MV-4-11 (cell line): ENCODE measurements at regions not wholly inside any gene's neighbourhood (a gene's known extent, or its start where the extent isn't known, plus 50 kb on each side); places are given as distances from the start of the nearest gene placed in this dataset.

Source experiments
- DNase-seq: peaks from one replicate; lab custom pipeline; 2025; lab: John Stamatoyannopoulos, UW

- no peak for DNase-seq
These were observed 192.0 kb upstream of the HNRNPA3 start for GRCh38 chr2:177020524-177021119.

GRCh38 chr2:177021706-177022343 is 190.8 kb upstream of the HNRNPA3 start:
- no peak for DNase-seq

- DNase-seq, result no peak
These were observed 187.8 kb upstream of the HNRNPA3 start for GRCh38 chr2:177024765-177025164.

- no peak for DNase-seq
These were observed 186.3 kb upstream of the HNRNPA3 start for GRCh38 chr2:177026253-177026652.

- no peak for DNase-seq
These were observed 185.6 kb upstream of the HNRNPA3 start for GRCh38 chr2:177026956-177027355.

- no peak for DNase-seq
These were observed 184.3 kb upstream of the HNRNPA3 start for GRCh38 chr2:177028296-177028695.

GRCh38 chr2:177029075-177029474 is 183.5 kb upstream of the HNRNPA3 start:
- no peak for DNase-seq

GRCh38 chr2:177029501-177029900 is 183.1 kb upstream of the HNRNPA3 start:
- DNase-seq, result no peak

GRCh38 chr2:177029901-177030300 is 182.7 kb upstream of the HNRNPA3 start:
- no peak for DNase-seq

GRCh38 chr2:177030451-177031105 is 182.0 kb upstream of the HNRNPA3 start:
- no peak for DNase-seq

- no peak for DNase-seq
These were observed 181.0 kb upstream of the HNRNPA3 start for GRCh38 chr2:177031438-177032180.

- no peak for DNase-seq
These were observed 175.8 kb upstream of the HNRNPA3 start for GRCh38 chr2:177036747-177037146.

GRCh38 chr2:177037569-177037968 is 175.0 kb upstream of the HNRNPA3 start:
- no peak for DNase-seq

GRCh38 chr2:177038787-177039484 is 173.7 kb upstream of the HNRNPA3 start:
- no peak for DNase-seq

GRCh38 chr2:177042311-177042710 is 170.3 kb upstream of the HNRNPA3 start:
- no peak for DNase-seq

GRCh38 chr2:177044671-177045070 is 167.9 kb upstream of the HNRNPA3 start:
- DNase-seq, result no peak

- DNase-seq, result no peak
These were observed 163.6 kb upstream of the HNRNPA3 start for GRCh38 chr2:177048981-177049380.

- DNase-seq, result no peak
These were observed 161.3 kb upstream of the HNRNPA3 start for GRCh38 chr2:177051278-177051677.

GRCh38 chr2:177052471-177052870 is 160.1 kb upstream of the HNRNPA3 start:
- DNase-seq, result no peak

GRCh38 chr2:177053038-177053437 is 159.6 kb upstream of the HNRNPA3 start:
- no peak for DNase-seq

- no peak for DNase-seq
These were observed 158.9 kb upstream of the HNRNPA3 start for GRCh38 chr2:177053716-177054115.

GRCh38 chr2:177056481-177056929 is 156.1 kb upstream of the HNRNPA3 start:
- DNase-seq, result no peak
